ENCODE measurements at regions not wholly inside any gene's neighbourhood (a gene's known extent, or its start where the extent isn't known, plus 50 kb on each side); places are given as distances from the start of the nearest gene placed in this dataset.

DNA sequence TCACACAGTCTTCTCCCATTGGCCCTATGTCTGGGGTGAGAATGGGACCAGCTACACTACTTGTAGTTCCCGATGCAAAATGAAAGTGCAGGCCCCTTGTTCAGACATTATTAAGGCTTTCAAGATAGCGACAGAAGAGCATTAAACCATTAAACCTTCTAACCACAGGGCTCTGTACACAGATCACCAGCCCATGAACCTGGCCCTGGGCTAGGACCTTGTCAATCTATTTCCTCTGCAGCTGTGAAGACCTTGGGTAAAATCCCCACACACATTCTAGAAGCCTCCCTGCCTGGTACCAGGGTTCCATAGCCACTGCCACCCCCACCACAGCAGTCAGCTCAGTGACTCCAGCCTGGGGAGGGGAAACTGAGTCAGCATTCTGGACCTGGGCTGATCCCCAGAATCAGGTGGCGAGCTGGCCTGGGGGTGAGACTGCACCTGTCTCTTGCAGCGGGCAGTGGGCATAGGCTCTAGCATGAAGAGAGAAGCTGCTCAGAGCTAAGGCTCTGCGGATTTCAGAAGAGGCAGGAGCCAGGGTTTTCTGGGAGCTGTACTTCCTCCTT, 119.7 kb upstream of the LHX1 start (continued):
- TF ChIP-seq TBP (IDR thresholded peaks at IDR 0.05; ENCODE audit: low read depth, low read length) (no peak), FOSL1 (IDR thresholded peaks at IDR 0.05; ENCODE audit: insufficient read depth, low read depth, low read length) (no peak), RBBP5 (IDR thresholded peaks at IDR 0.05; ENCODE audit: borderline replicate concordance, low read depth, low read length) (no peak), POLR2A (IDR thresholded peaks at IDR 0.05; ENCODE audit: control extremely low read depth in 1 of 2, low read depth in 2 of 2, low read length in 2 of 2) (no peak), RXRA (IDR thresholded peaks at IDR 0.05; ENCODE audit: insufficient read depth, low read depth, low read length) (no peak)
